Muscle of leg (tissue), 3 donors: ENCODE measurements at regions not wholly inside any gene's neighbourhood (a gene's known extent, or its start where the extent isn't known, plus 50 kb on each side); places are given as distances from the start of the nearest gene placed in this dataset.

ENCODE experiments used
- DNase-seq: peaks from one replicate; pipeline ENCODE4 v3.0.0; 2013
- H3K27ac ChIP-seq: one replicate; pipeline ENCODE4 v1.5.1; 2013; ENCODE audit warnings: mild to moderate bottlenecking, low read length, control low read depth
- H3K27me3 ChIP-seq: one replicate; pipeline ENCODE4 v1.6.1; 2013; ENCODE audit warnings: low read length; ENCODE audit not compliant: control insufficient read depth, insufficient read depth
- H3K36me3 ChIP-seq: one replicate; pipeline ENCODE4 v1.6.1; 2013; ENCODE audit warnings: low read length; ENCODE audit not compliant: control insufficient read depth, insufficient read depth
- H3K4me1 ChIP-seq: one replicate; pipeline ENCODE4 v1.6.1; 2013; ENCODE audit warnings: low read length; ENCODE audit not compliant: control insufficient read depth, insufficient read depth
- H3K4me3 ChIP-seq: one replicate; pipeline ENCODE4 v1.5.1; 2013; ENCODE audit warnings: low read length, control low read depth
- H3K9me3 ChIP-seq: replicated peaks from 2 replicates; pipeline ENCODE4 v1.6.1; 2013; ENCODE audit warnings: low read depth, low read length; ENCODE audit not compliant: control insufficient read depth
- WGBS: methylation state at CpG from one replicate; pipeline ENCODE4 v1.1.5; 2013; ENCODE audit warnings: missing lambda C conversion rate; ENCODE audit not compliant: insufficient coverage; 5-methylcytosine and 5-hydroxymethylcytosine counted together

- H3K27ac ChIP-seq: peak overlapping the region; percentile 64
- WGBS: no CpG with 5 or more reads among the region's 2 CpGs
- peak; percentile 74 for DNase-seq
- H3K36me3 ChIP-seq: no peaks in the 10 kb centered on the region
- peaks cover 3% of the 10 kb centered on the region for H3K9me3 ChIP-seq
- H3K27me3 ChIP-seq: no peaks in the 10 kb centered on the region
- H3K4me3 ChIP-seq: no peak overlapping the region
- H3K4me1 ChIP-seq: peaks cover 23% of the 10 kb centered on the region
These were observed 134.2 kb upstream of the GAS1 start for GRCh38 chr9:87081503-87081902.

GRCh38 chr9:87083986-87084385, 136.7 kb upstream of the GAS1 start:
- H3K9me3 ChIP-seq: peaks cover 10% of the 10 kb centered on the region
- no peak overlapping the region for H3K27ac ChIP-seq
- no peaks in the 10 kb centered on the region for H3K27me3 ChIP-seq
- no peak overlapping the region for H3K4me3 ChIP-seq
- H3K4me1 ChIP-seq: peaks cover 36% of the 10 kb centered on the region
- no peak for DNase-seq
- H3K36me3 ChIP-seq: no peaks in the 10 kb centered on the region
- WGBS: 88% methylated on average over 13 of the region's 13 CpGs

GRCh38 chr9:87084407-87084806, 137.1 kb upstream of the GAS1 start:
- Histone ChIP-seq H3K27ac (no peak overlapping the region), H3K36me3 (no peaks in the 10 kb centered on the region), H3K4me3 (no peak overlapping the region), H3K27me3 (no peaks in the 10 kb centered on the region), H3K9me3 (peaks cover 10% of the 10 kb centered on the region), H3K4me1 (peaks cover 39% of the 10 kb centered on the region)
- DNase-seq: no peak
- WGBS: 97% methylated on average over 12 of the region's 12 CpGs

- H3K4me1 ChIP-seq: peaks cover 40% of the 10 kb centered on the region
These were observed 137.8 kb upstream of the GAS1 start for GRCh38 chr9:87085073-87085472.

GRCh38 chr9:87085521-87085920, 138.2 kb upstream of the GAS1 start:
- H3K4me1 ChIP-seq: peaks cover 40% of the 10 kb centered on the region
- no peak for DNase-seq
- no peaks in the 10 kb centered on the region for H3K27me3 ChIP-seq
- peaks cover 10% of the 10 kb centered on the region for H3K9me3 ChIP-seq
- no peaks in the 10 kb centered on the region for H3K36me3 ChIP-seq
- WGBS: 98% methylated on average over 6 of the region's 9 CpGs
- H3K4me3 ChIP-seq: no peak overlapping the region
- H3K27ac ChIP-seq: peak overlapping the region; percentile 92

More at GRCh38 chr9:87085073-87085472, 137.8 kb upstream of the GAS1 start:
- peaks cover 10% of the 10 kb centered on the region for H3K9me3 ChIP-seq
- H3K4me3 ChIP-seq: no peak overlapping the region
- 79% methylated on average over 2 of the region's 27 CpGs for WGBS
- no peak for DNase-seq
- no peak overlapping the region for H3K27ac ChIP-seq
- no peaks in the 10 kb centered on the region for H3K27me3 ChIP-seq
- H3K36me3 ChIP-seq: no peaks in the 10 kb centered on the region

GRCh38 chr9:87086221-87086818, 139.0 kb upstream of the GAS1 start:
- peak; percentile 94 for DNase-seq
- WGBS: 47% methylated on average over 4 of the region's 8 CpGs
- no peak overlapping the region for H3K4me3 ChIP-seq
- peak overlapping the region; percentile 92 for H3K27ac ChIP-seq
- H3K27me3 ChIP-seq: no peaks in the 10 kb centered on the region
- no peaks in the 10 kb centered on the region for H3K36me3 ChIP-seq
- H3K4me1 ChIP-seq: peaks cover 32% of the 10 kb centered on the region
- peaks cover 10% of the 10 kb centered on the region for H3K9me3 ChIP-seq

- DNase-seq: peak; percentile 43
- Histone ChIP-seq H3K9me3 (peaks cover 7% of the 10 kb centered on the region), H3K4me1 (peaks cover 25% of the 10 kb centered on the region), H3K4me3 (no peak overlapping the region), H3K36me3 (no peaks in the 10 kb centered on the region), H3K27ac (peak overlapping the region; percentile 92), H3K27me3 (no peaks in the 10 kb centered on the region)
These were observed 139.9 kb upstream of the GAS1 start for GRCh38 chr9:87087197-87087596.

- H3K4me3 ChIP-seq: no peak overlapping the region
- H3K36me3 ChIP-seq: no peaks in the 10 kb centered on the region
- peaks cover 7% of the 10 kb centered on the region for H3K9me3 ChIP-seq
- H3K27me3 ChIP-seq: no peaks in the 10 kb centered on the region
- DNase-seq: peak; percentile 43
- peak overlapping the region; percentile 92 for H3K27ac ChIP-seq
- no CpG with 5 or more reads among the region's 1 CpG for WGBS
- H3K4me1 ChIP-seq: peaks cover 25% of the 10 kb centered on the region
These were observed 140.9 kb upstream of the GAS1 start for GRCh38 chr9:87088192-87088591.

GRCh38 chr9:87088621-87089365, 141.5 kb upstream of the GAS1 start:
- 20% methylated on average over 1 of the region's 5 CpGs for WGBS
- Histone ChIP-seq H3K4me3 (no peak overlapping the region), H3K4me1 (peaks cover 25% of the 10 kb centered on the region), H3K36me3 (no peaks in the 10 kb centered on the region), H3K9me3 (peaks cover 7% of the 10 kb centered on the region), H3K27ac (peak overlapping the region; percentile 92), H3K27me3 (no peaks in the 10 kb centered on the region)
- DNase-seq: peak; percentile 98

GRCh38 chr9:87089506-87089905, 142.2 kb upstream of the GAS1 start:
- Histone ChIP-seq H3K27ac (peak overlapping the region; percentile 92), H3K4me3 (no peak overlapping the region), H3K36me3 (no peaks in the 10 kb centered on the region), H3K9me3 (peaks cover 7% of the 10 kb centered on the region), H3K27me3 (no peaks in the 10 kb centered on the region), H3K4me1 (peaks cover 25% of the 10 kb centered on the region)
- WGBS: 63% methylated on average over 1 of the region's 2 CpGs
- DNase-seq: no peak
